GM12878 (cell line): ENCODE measurements at regions not wholly inside any gene's neighbourhood (a gene's known extent, or its start where the extent isn't known, plus 50 kb on each side); places are given as distances from the start of the nearest gene placed in this dataset.

Source experiments
- BCLAF1 ChIP-seq: fragments of 450-650 bp; IDR thresholded peaks from 2 replicates; pipeline ENCODE4 v1.6.1; 2017; ENCODE audit warnings: antibody characterized with exemption, mild to moderate bottlenecking, moderate library complexity
- CBX5 ChIP-seq: sonication (generic); IDR thresholded peaks from 2 replicates; pipeline ENCODE4 v1.6.1; 2016; ENCODE audit warnings: low read depth, moderate library complexity, mild to moderate bottlenecking, inconsistent platforms
- JUND ChIP-seq: IDR thresholded peaks from 2 replicates; pipeline ENCODE4 v1.6.1; 2012; ENCODE audit warnings: low read depth, mild to moderate bottlenecking, low read length, improper control_type of control experiment, moderate library complexity
- KAT2A ChIP-seq: conservative IDR thresholded peaks from 2 replicates; pipeline ENCODE4 v1.6.1; 2011; ENCODE audit warnings: low read depth, low read length; ENCODE audit not compliant: control insufficient read depth
- POLR2AphosphoS2 ChIP-seq: IDR thresholded peaks from 2 replicates; pipeline ENCODE4 v1.6.1; 2011; ENCODE audit warnings: low read depth, mild to moderate bottlenecking, low read length, improper control_type of control experiment, moderate library complexity
- POLR2AphosphoS5 ChIP-seq: IDR thresholded peaks from 2 replicates; pipeline ENCODE4 v1.6.1; 2011; ENCODE audit warnings: mild to moderate bottlenecking, low read length, inconsistent platforms
- RAD51 ChIP-seq: fragments of 450-650 bp; IDR thresholded peaks from 2 replicates; pipeline ENCODE4 v1.6.1; 2016; ENCODE audit warnings: moderate library complexity, mild to moderate bottlenecking, inconsistent platforms
- SKIL ChIP-seq: fragments of 450-650 bp; IDR thresholded peaks from 2 replicates; pipeline ENCODE4 v1.6.1; 2017; ENCODE audit warnings: mild to moderate bottlenecking, low read depth, inconsistent platforms; ENCODE audit not compliant: poor library complexity, severe bottlenecking
- SUPT20H ChIP-seq: IDR thresholded peaks from 2 replicates; pipeline ENCODE4 v1.6.1; 2011; ENCODE audit warnings: low read depth, mild to moderate bottlenecking, low read length, moderate library complexity, borderline replicate concordance; ENCODE audit not compliant: control insufficient read depth
- TCF3 ChIP-seq: IDR thresholded peaks from 2 replicates; pipeline ENCODE4 v1.6.1; 2012; ENCODE audit warnings: low read depth, mild to moderate bottlenecking, low read length, borderline replicate concordance; ENCODE audit not compliant: insufficient read depth
- YBX1 ChIP-seq: fragments of 450-650 bp; IDR thresholded peaks from 2 replicates; pipeline ENCODE4 v1.6.1; 2016; ENCODE audit warnings: antibody characterized with exemption
- ZNF24 ChIP-seq: fragments of 450-650 bp; IDR thresholded peaks from 2 replicates; pipeline ENCODE4 v1.6.1; 2017; ENCODE audit warnings: antibody characterized with exemption, mild to moderate bottlenecking

- TF ChIP-seq BCLAF1: no peak
- TF ChIP-seq RAD51: no peak
- TF ChIP-seq YBX1: no peak
- no peak for TF ChIP-seq SUPT20H
- TF ChIP-seq JUND: no peak
- no peak for TF ChIP-seq TCF3
- TF ChIP-seq POLR2AphosphoS5: no peak
- no peak for TF ChIP-seq SKIL
- TF ChIP-seq KAT2A: no peak
- TF ChIP-seq ZNF24: no peak
- no peak for TF ChIP-seq POLR2AphosphoS2
- no peak for TF ChIP-seq CBX5
Measured at GRCh38 chr18:5705393-5705792, 161.6 kb upstream of the EPB41L3 start (continued).
